NCI-H748 treated with DMSO at 0.1 percent for 48 hours (cell line): ENCODE measurements at regions not wholly inside any gene's neighbourhood (a gene's known extent, or its start where the extent isn't known, plus 50 kb on each side); places are given as distances from the start of the nearest gene placed in this dataset.
"Not testable (repeated sequence)": the region's sequence is repeated elsewhere in the genome, so short reads cannot be mapped to it uniquely, and the experiment has no call there.

ENCODE experiments used
- DNase-seq: peaks from one replicate; lab custom pipeline; 2025; lab: John Stamatoyannopoulos, UW

GRCh38 chr5:54821445-54822323 lies 163.7 kb downstream of the ESM1 start:
- DNase-seq: no peak

GRCh38 chr5:54820346-54821134 lies 164.9 kb downstream of the ESM1 start:
- no peak for DNase-seq

- DNase-seq: no peak
Measured at GRCh38 chr5:54807421-54807820, 178.0 kb downstream of the ESM1 start.

- DNase-seq: no peak
Measured at GRCh38 chr5:54804521-54804920, 180.9 kb downstream of the ESM1 start.

GRCh38 chr5:54804086-54804485 lies 181.3 kb downstream of the ESM1 start:
- DNase-seq: no peak

- DNase-seq: no peak
Measured at GRCh38 chr5:54803471-54804011, 181.9 kb downstream of the ESM1 start.

- DNase-seq: no peak
Measured at GRCh38 chr5:54799645-54800044, 185.7 kb downstream of the ESM1 start.

- no peak for DNase-seq
Measured at GRCh38 chr5:54795777-54796176, 189.6 kb downstream of the ESM1 start.

GRCh38 chr5:54795284-54795683 lies 190.1 kb downstream of the ESM1 start:
- DNase-seq: no peak

GRCh38 chr5:54794135-54794975 lies 191.0 kb downstream of the ESM1 start:
- no peak for DNase-seq

GRCh38 chr5:54793468-54794134 lies 191.8 kb downstream of the ESM1 start:
- DNase-seq: no peak

GRCh38 chr5:54792611-54793404 lies 192.6 kb downstream of the ESM1 start:
- DNase-seq: no peak

- not testable (repeated sequence) for DNase-seq
Measured at GRCh38 chr5:54787910-54788309, 197.5 kb downstream of the ESM1 start.

- DNase-seq: no peak
Measured at GRCh38 chr5:54785729-54786591, 199.4 kb downstream of the ESM1 start.

- DNase-seq: no peak
Measured at GRCh38 chr5:54778783-54779182, 206.6 kb downstream of the ESM1 start.

GRCh38 chr5:54775645-54776044 lies 209.7 kb downstream of the ESM1 start:
- no peak for DNase-seq

GRCh38 chr5:54774281-54775170 lies 210.9 kb downstream of the ESM1 start:
- no peak for DNase-seq

GRCh38 chr5:54772684-54773083 lies 212.7 kb downstream of the ESM1 start:
- DNase-seq: no peak

- DNase-seq: no peak
Measured at GRCh38 chr5:54772231-54772630, 213.2 kb downstream of the ESM1 start.
